GM12891 (cell line): ENCODE measurements at regions not wholly inside any gene's neighbourhood (a gene's known extent, or its start where the extent isn't known, plus 50 kb on each side); places are given as distances from the start of the nearest gene placed in this dataset.

Source experiments
- POLR2A ChIP-seq: IDR thresholded peaks from 2 replicates; pipeline ENCODE4 v1.6.1; 2011; ENCODE audit warnings: low read depth, low read length, control low read depth
- POU2F2 ChIP-seq: IDR thresholded peaks from 2 replicates; pipeline ENCODE4 v1.6.1; 2011; ENCODE audit warnings: low read depth, mild to moderate bottlenecking, control low read depth, low read length, moderate library complexity

GRCh38 chr3:5071061-5071460 is 51.0 kb upstream of the ARL8B start:
- TF ChIP-seq POLR2A (no peak), POU2F2 (no peak)
